Progenitor cell of endocrine pancreas (in vitro differentiated cells): ENCODE measurements at regions not wholly inside any gene's neighbourhood (a gene's known extent, or its start where the extent isn't known, plus 50 kb on each side); places are given as distances from the start of the nearest gene placed in this dataset.
"Not testable (repeated sequence)": the region's sequence is repeated elsewhere in the genome, so short reads cannot be mapped to it uniquely, and the experiment has no call there.

Experiments
- DNase-seq: peaks from one replicate; pipeline ENCODE4 v3.0.0; 2021; ENCODE audit warnings: low spot score; ENCODE audit not compliant: unreplicated experiment
- H3K27ac Mint-ChIP-seq: 2 replicates; pipeline ENCODE4 v1.8.0; 2021; ENCODE audit warnings: mild to moderate bottlenecking, moderate library complexity, mixed read lengths
- H3K27me3 Mint-ChIP-seq: 2 replicates; pipeline ENCODE4 v1.8.0; 2021; ENCODE audit warnings: mixed read lengths
- H3K36me3 Mint-ChIP-seq: 2 replicates; pipeline ENCODE4 v1.8.0; 2022; ENCODE audit warnings: mixed read lengths; ENCODE audit not compliant: insufficient read depth
- H3K4me1 Mint-ChIP-seq: 2 replicates; pipeline ENCODE4 v1.8.0; 2021; ENCODE audit warnings: low read depth, mixed read lengths
- H3K4me3 Mint-ChIP-seq: 2 replicates; pipeline ENCODE4 v1.8.0; 2021; ENCODE audit warnings: low read depth, mild to moderate bottlenecking, moderate library complexity, mixed read lengths
- H3K9me3 Mint-ChIP-seq: 2 replicates; pipeline ENCODE4 v1.8.0; 2021; ENCODE audit warnings: low read depth, mixed read lengths
- TF ChIP-seq, protein P1 (sequence below): fragments of 200-600 bp; sonication (generic); IDR thresholded peaks from one replicate; pipeline ENCODE4 v1.5.0; 2021; ENCODE audit warnings: antibody characterized with exemption, mild to moderate bottlenecking; ENCODE audit not compliant: unreplicated experiment

GRCh38 chr19:29873801-29874575 is 62.2 kb downstream of the CCNE1 start:
- TF ChIP-seq, protein P1, sequence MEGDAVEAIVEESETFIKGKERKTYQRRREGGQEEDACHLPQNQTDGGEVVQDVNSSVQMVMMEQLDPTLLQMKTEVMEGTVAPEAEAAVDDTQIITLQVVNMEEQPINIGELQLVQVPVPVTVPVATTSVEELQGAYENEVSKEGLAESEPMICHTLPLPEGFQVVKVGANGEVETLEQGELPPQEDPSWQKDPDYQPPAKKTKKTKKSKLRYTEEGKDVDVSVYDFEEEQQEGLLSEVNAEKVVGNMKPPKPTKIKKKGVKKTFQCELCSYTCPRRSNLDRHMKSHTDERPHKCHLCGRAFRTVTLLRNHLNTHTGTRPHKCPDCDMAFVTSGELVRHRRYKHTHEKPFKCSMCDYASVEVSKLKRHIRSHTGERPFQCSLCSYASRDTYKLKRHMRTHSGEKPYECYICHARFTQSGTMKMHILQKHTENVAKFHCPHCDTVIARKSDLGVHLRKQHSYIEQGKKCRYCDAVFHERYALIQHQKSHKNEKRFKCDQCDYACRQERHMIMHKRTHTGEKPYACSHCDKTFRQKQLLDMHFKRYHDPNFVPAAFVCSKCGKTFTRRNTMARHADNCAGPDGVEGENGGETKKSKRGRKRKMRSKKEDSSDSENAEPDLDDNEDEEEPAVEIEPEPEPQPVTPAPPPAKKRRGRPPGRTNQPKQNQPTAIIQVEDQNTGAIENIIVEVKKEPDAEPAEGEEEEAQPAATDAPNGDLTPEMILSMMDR: peak; percentile 9
- no peak overlapping the region for H3K27ac Mint-ChIP-seq
- no peak for DNase-seq
- H3K27me3 Mint-ChIP-seq: peaks cover 27% of the 10 kb centered on the region
- no peaks in the 10 kb centered on the region for H3K9me3 Mint-ChIP-seq
- no peaks in the 10 kb centered on the region for H3K36me3 Mint-ChIP-seq
- peaks cover 12% of the 10 kb centered on the region for H3K4me1 Mint-ChIP-seq
- peak overlapping the region; percentile 53 for H3K4me3 Mint-ChIP-seq

GRCh38 chr19:29875931-29876330 is 64.1 kb downstream of the CCNE1 start:
- Mint-ChIP-seq H3K4me3 (no peak overlapping the region), H3K9me3 (no peaks in the 10 kb centered on the region), H3K4me1 (peaks cover 11% of the 10 kb centered on the region), H3K36me3 (no peaks in the 10 kb centered on the region), H3K27me3 (peaks cover 34% of the 10 kb centered on the region), H3K27ac (no peak overlapping the region)
- no peak for DNase-seq
- TF ChIP-seq, protein P1: no peak

GRCh38 chr19:29876414-29876813 is 64.6 kb downstream of the CCNE1 start:
- DNase-seq: no peak
- TF ChIP-seq, protein P1: no peak

DNA sequence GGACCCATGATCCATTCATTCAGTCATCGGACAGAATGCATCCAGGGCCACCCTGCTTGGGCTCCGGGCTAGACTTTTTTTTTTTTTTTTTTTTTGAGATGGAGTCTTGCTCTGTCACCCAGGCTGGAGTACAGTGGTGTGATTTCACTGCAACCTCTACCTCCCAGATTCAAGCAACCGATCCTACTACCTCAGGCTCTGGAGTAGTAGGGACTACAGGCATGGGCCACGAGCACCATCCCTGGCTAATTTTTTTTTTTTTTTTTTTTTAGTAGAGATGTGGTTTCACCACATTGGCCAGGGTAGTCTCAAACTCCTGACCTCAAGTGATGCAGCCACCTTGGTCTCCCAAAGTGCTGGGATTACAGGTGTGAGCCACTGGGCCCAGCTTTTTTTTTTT is 65.1 kb downstream of the CCNE1 start:
- H3K27me3 Mint-ChIP-seq: peaks cover 37% of the 10 kb centered on the region
- DNase-seq, H3K4me1 Mint-ChIP-seq, H3K4me3 Mint-ChIP-seq, H3K27ac Mint-ChIP-seq, H3K9me3 Mint-ChIP-seq, H3K36me3 Mint-ChIP-seq: not testable (repeated sequence)

More at GRCh38 chr19:29876414-29876813, 64.6 kb downstream of the CCNE1 start:
- no peaks in the 10 kb centered on the region for H3K9me3 Mint-ChIP-seq
- no peak overlapping the region for H3K27ac Mint-ChIP-seq
- H3K4me1 Mint-ChIP-seq: peaks cover 7% of the 10 kb centered on the region
- H3K4me3 Mint-ChIP-seq: no peak overlapping the region
- H3K27me3 Mint-ChIP-seq: peaks cover 37% of the 10 kb centered on the region
- H3K36me3 Mint-ChIP-seq: no peaks in the 10 kb centered on the region

DNA sequence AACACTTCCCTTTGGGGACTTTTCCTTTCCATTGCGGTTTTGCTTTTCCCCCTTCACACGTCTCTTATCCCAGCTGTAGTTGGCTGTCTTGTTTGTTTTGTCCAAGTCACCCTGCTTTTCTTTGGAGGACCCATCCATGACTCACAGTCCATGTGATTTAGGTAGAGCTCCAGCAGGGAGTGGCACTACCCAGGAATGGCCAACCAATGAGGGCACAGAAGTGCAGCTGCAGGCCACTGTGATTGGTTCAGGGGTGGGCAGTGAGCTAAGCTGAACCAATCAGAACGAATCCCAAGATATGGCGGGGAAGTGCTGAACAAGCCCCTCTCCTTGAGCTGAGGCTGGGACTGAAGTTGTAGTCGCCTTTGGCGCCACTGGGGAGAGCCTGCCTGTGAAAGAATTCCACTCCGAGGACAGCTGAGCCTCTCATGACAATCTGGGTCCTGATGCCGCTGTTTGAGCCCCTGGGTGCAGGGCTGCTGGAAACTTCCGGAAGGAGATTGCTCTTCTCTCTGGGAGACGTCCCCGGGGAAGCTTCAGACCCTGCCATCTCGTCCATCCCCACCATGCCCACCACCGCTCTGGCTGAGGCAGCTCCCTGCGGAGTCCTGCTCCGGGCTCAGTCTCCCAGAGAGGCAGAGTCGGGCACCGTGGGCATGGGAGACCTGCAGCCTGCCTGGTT is 62.9 kb upstream of the URI1 start:
- Mint-ChIP-seq H3K9me3 (no peaks in the 10 kb centered on the region), H3K4me1 (no peaks in the 10 kb centered on the region), H3K4me3 (no peak overlapping the region), H3K36me3 (no peaks in the 10 kb centered on the region), H3K27ac (no peak overlapping the region), H3K27me3 (peaks cover 39% of the 10 kb centered on the region)
- TF ChIP-seq, protein P1: no peak
- DNase-seq: no peak

- Mint-ChIP-seq H3K36me3 (no peaks in the 10 kb centered on the region), H3K27me3 (peaks cover 38% of the 10 kb centered on the region), H3K9me3 (no peaks in the 10 kb centered on the region), H3K4me3 (no peak overlapping the region), H3K27ac (no peak overlapping the region), H3K4me1 (no peaks in the 10 kb centered on the region)
- TF ChIP-seq, protein P1: no peak
- DNase-seq: no peak
Measured at GRCh38 chr19:29879655-29879974, 62.4 kb upstream of the URI1 start.
